ENCODE measurements at regions not wholly inside any gene's neighbourhood (a gene's known extent, or its start where the extent isn't known, plus 50 kb on each side); places are given as distances from the start of the nearest gene placed in this dataset.

GRCh38 chr11:95361180-95361579 lies 130.2 kb upstream of the SESN3 start:
- Histone ChIP-seq H3K27me3 (ENCODE audit: control insufficient read depth in 2 of 2, insufficient read depth in 2 of 2, low read length in 2 of 2) (peaks cover 0 to 2% of the 10 kb centered on the region in 2 experiments), H3K4me2 (ENCODE audit: insufficient read depth, low read length) (no peak overlapping the region), H3K9me1 (replicated peaks; ENCODE audit: control insufficient read depth, extremely low read depth, insufficient read depth, low read length) (no peaks in the 10 kb centered on the region), H4K20me1 (replicated peaks; ENCODE audit: control insufficient read depth, extremely low read depth, insufficient read depth, low read length) (no peaks in the 10 kb centered on the region), H3K9ac (replicated peaks; ENCODE audit: extremely low read depth, insufficient read depth, low read length) (no peak overlapping the region), H3K4me3 (replicated peaks in 1 of 3; ENCODE audit: insufficient read depth in 1 of 3, low read depth in 1 of 3, low read length in 3 of 3) (no peak overlapping the region), H2AFZ (ENCODE audit: low read depth, low read length) (no peak overlapping the region), H3K79me2 (ENCODE audit: control insufficient read depth, insufficient read depth, low read length) (no peaks in the 10 kb centered on the region), H3K4me1 (ENCODE audit: control insufficient read depth, extremely low read depth, insufficient read depth, low read length) (no peaks in the 10 kb centered on the region), H3K27ac (ENCODE audit: insufficient read depth, low read depth, low read length) (no peak overlapping the region), H3K9me3 (replicated peaks; ENCODE audit: control insufficient read depth, insufficient read depth, low read length) (no peaks in the 10 kb centered on the region), H3K36me3 (ENCODE audit: control insufficient read depth in 2 of 2, extremely low read depth in 1 of 2, insufficient read depth in 2 of 2, low read length in 2 of 2) (no peaks in the 10 kb centered on the region)
- intact Hi-C loops (cut with micrococcal nuclease) = loop anchor here (10.0 kb wide), 2 partner anchors 206 to 344 kb away; no protein-coding TSS in a partner anchor
- dilution Hi-C loops (cut with MboI; ENCODE audit: extremely low pct_ligation_motif_present, low sequenced_read_pairs) = no loop called here
- FAIRE-seq (no peak), DNase-seq (ENCODE audit: low read depth, low spot score) (no peak)
- TF ChIP-seq, protein P1, sequence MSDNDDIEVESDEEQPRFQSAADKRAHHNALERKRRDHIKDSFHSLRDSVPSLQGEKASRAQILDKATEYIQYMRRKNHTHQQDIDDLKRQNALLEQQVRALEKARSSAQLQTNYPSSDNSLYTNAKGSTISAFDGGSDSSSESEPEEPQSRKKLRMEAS (IDR thresholded peaks at IDR 0.05; ENCODE audit: insufficient read depth, insufficient read length) = no peak
- TF ChIP-seq EZH2 (IDR thresholded peaks at IDR 0.05; ENCODE audit: borderline replicate concordance, low read depth, low read length, severe bottlenecking) (no peak), FOS (IDR thresholded peaks at IDR 0.05; ENCODE audit: borderline replicate concordance, insufficient read depth, low read length) (no peak), POLR2AphosphoS5 (IDR thresholded peaks at IDR 0.05; ENCODE audit: insufficient read depth, low read depth, low read length) (no peak), JUN (IDR thresholded peaks at IDR 0.05; ENCODE audit: borderline replicate concordance, insufficient read depth, insufficient read length, low read depth) (no peak), POLR2A (IDR thresholded peaks at IDR 0.05; ENCODE audit: low read depth, low read length) (no peak), GATA2 (IDR thresholded peaks at IDR 0.05; ENCODE audit: insufficient read depth, insufficient read length, low read depth, low read length) (no peak), MYC (IDR thresholded peaks at IDR 0.05; ENCODE audit: low read depth, low read length) (no peak)
- TF ChIP-seq, protein P2, sequence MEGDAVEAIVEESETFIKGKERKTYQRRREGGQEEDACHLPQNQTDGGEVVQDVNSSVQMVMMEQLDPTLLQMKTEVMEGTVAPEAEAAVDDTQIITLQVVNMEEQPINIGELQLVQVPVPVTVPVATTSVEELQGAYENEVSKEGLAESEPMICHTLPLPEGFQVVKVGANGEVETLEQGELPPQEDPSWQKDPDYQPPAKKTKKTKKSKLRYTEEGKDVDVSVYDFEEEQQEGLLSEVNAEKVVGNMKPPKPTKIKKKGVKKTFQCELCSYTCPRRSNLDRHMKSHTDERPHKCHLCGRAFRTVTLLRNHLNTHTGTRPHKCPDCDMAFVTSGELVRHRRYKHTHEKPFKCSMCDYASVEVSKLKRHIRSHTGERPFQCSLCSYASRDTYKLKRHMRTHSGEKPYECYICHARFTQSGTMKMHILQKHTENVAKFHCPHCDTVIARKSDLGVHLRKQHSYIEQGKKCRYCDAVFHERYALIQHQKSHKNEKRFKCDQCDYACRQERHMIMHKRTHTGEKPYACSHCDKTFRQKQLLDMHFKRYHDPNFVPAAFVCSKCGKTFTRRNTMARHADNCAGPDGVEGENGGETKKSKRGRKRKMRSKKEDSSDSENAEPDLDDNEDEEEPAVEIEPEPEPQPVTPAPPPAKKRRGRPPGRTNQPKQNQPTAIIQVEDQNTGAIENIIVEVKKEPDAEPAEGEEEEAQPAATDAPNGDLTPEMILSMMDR (IDR thresholded peaks at IDR 0.05; ENCODE audit: extremely low read depth in 1 of 2, insufficient read depth in 1 of 2, low read depth in 1 of 2, low read length in 2 of 2) = no peak
- BruUV-seq (replicated peaks) = no TSS peak
- ChIA-PET CTCF (interaction anchor here (1.3 kb wide), 1 partner anchor 18 kb away, joined by 3 read pairs; no protein-coding TSS in a partner anchor), POLR2A (no interaction called here)

All from endothelial cell of umbilical vein (primary cell).